Peyer's patch (tissue), 4 donors: ENCODE measurements at regions not wholly inside any gene's neighbourhood (a gene's known extent, or its start where the extent isn't known, plus 50 kb on each side); places are given as distances from the start of the nearest gene placed in this dataset.

Experiments
- CTCF ChIP-seq, 6 experiments: fragments of 450-650 bp in 4 of 6; fragments of 200-600 bp in 2 of 6; sonication (generic) in 1 of 6; IDR thresholded peaks; one replicate each; pipeline ENCODE4 v1.5.1; 2017 to 2019; ENCODE audit warnings: antibody characterized with exemption in 6 of 6, mild to moderate bottlenecking in 3 of 6, moderate library complexity in 1 of 6
- POLR2A ChIP-seq, 2 donors: fragments of 450-650 bp; IDR thresholded peaks; one replicate each; pipeline ENCODE4 v1.5.1; 2017; ENCODE audit warnings: antibody characterized with exemption in 2 of 2, mild to moderate bottlenecking in 2 of 2, moderate library complexity in 2 of 2

- TF ChIP-seq CTCF (IDR thresholded peaks at IDR 0.05) = no peak
- no peak for TF ChIP-seq POLR2A (IDR thresholded peaks at IDR 0.05)
Observed at GRCh38 chr12:34233618-34234017, 211.3 kb downstream of the ALG10 start.
